Right lobe of liver (tissue), 6 donors: ENCODE measurements at regions not wholly inside any gene's neighbourhood (a gene's known extent, or its start where the extent isn't known, plus 50 kb on each side); places are given as distances from the start of the nearest gene placed in this dataset.

Source experiments
- ATAC-seq, 4 donors: fragments of 200-7000 bp; cut with Tn5 transposase; one replicate each; pipeline ENCODE4 v1.9.1; 2020; ENCODE audit warnings: mild to moderate bottlenecking in 4 of 4, moderate library complexity in 4 of 4
- DNase-seq, 3 donors: peaks; one replicate each; pipeline ENCODE4 v3.0.0-alpha.2; 2020
- H3K27ac ChIP-seq, 3 donors: fragments of 200-600 bp; one replicate each; pipeline ENCODE4 v1.8.0; 2022
- H3K27me3 ChIP-seq, 2 donors: fragments of 200-600 bp; one replicate each; pipeline ENCODE4 v1.8.0; 2022
- H3K36me3 ChIP-seq, 4 donors: fragments of 200-600 bp; sonication (generic) in 1 of 4; one replicate each; pipeline versions ENCODE4 v1.5.1 to v1.8.0; 2017 to 2022; ENCODE audit warnings: control low read depth in 1 of 4
- H3K4me1 ChIP-seq, 4 donors: fragments of 200-600 bp; sonication (generic) in 1 of 4; one replicate each; pipeline versions ENCODE4 v1.5.1 to v1.8.0; 2017 to 2022; ENCODE audit warnings: control low read depth in 1 of 4
- H3K4me3 ChIP-seq, 3 donors: fragments of 200-600 bp; one replicate each; pipeline ENCODE4 v1.8.0; 2022
- H3K9me3 ChIP-seq, 4 donors: fragments of 200-600 bp; sonication (generic) in 1 of 4; one replicate each; pipeline versions ENCODE4 v1.5.1 to v1.8.0; 2017 to 2022; ENCODE audit warnings: control low read depth in 1 of 4
- CTCF ChIP-seq, 4 donors: fragments of 200-600 bp in 3 of 4; fragments of 450-650 bp in 1 of 4; IDR thresholded peaks; one replicate each; pipeline versions ENCODE4 v1.5.1 to v1.8.0; 2016 to 2022; ENCODE audit warnings: antibody characterized with exemption in 4 of 4, mild to moderate bottlenecking in 2 of 4
- POLR2A ChIP-seq: fragments of 450-650 bp; IDR thresholded peaks from one replicate; pipeline ENCODE4 v1.6.1; 2017; ENCODE audit warnings: antibody characterized with exemption, mild to moderate bottlenecking
- WGBS: methylation state at CpG from one replicate; pipeline ENCODE4 v1.1.6; 2018; ENCODE audit warnings: low coverage, low lambda C conversion rate; ENCODE audit not compliant: insufficient coverage; ENCODE audit errors: missing lambda C conversion rate; 5-methylcytosine and 5-hydroxymethylcytosine counted together
- intact Hi-C, 2 donors: fragments of 100-400 bp; cut with DNase I; formaldehyde crosslinking; loops; one replicate each; pipeline versions ENCODE4 v1.11.2 to v1.14.1; 2022
- donor health status: DM: no; HTN: yes; CAD: no.
- donor health status: DM: no; HTN: no; CAD: no.
- donor health status: DM: no; HTN: no; CAD: no.
- donor health status: DM: no; HTN: yes; CAD: no.
- donor health status: DM: no; HTN: yes; CAD: no.

GRCh38 chr5:174426851-174427250, 297.5 kb upstream of the MSX2 start:
- H3K9me3 ChIP-seq, result no peaks in the 10 kb centered on the region
- no peaks in the 10 kb centered on the region for H3K27me3 ChIP-seq
- H3K27ac ChIP-seq, result no peak overlapping the region
- DNase-seq (no peak), ATAC-seq (no peak)
- H3K4me3 ChIP-seq, result no peak overlapping the region
- no peaks in the 10 kb centered on the region for H3K36me3 ChIP-seq
- 67% methylated on average over 4 of the region's 4 CpGs for WGBS
- TF ChIP-seq CTCF (IDR thresholded peaks at IDR 0.05) (no peak), POLR2A (no peak)
- intact Hi-C loops, result loop anchor here in 1 of 2 donors (10.0 kb wide), 1 partner anchor 368 kb away; no protein-coding TSS in a partner anchor
- H3K4me1 ChIP-seq, result no peaks in the 10 kb centered on the region

GRCh38 chr5:174427304-174427703, 297.1 kb upstream of the MSX2 start:
- ATAC-seq, result no peak
- Histone ChIP-seq H3K27ac (no peak overlapping the region), H3K4me3 (no peak overlapping the region), H3K4me1 (no peaks in the 10 kb centered on the region), H3K27me3 (no peaks in the 10 kb centered on the region), H3K36me3 (no peaks in the 10 kb centered on the region), H3K9me3 (no peaks in the 10 kb centered on the region)
- TF ChIP-seq CTCF (IDR thresholded peaks at IDR 0.05), result no peak
- no peak for TF ChIP-seq POLR2A
- WGBS, result 68% methylated on average over 5 of the region's 5 CpGs
- intact Hi-C loops, result loop anchor here in 1 of 2 donors (10.0 kb wide), 1 partner anchor 367 kb away; no protein-coding TSS in a partner anchor
- DNase-seq, result no peak

- Histone ChIP-seq H3K9me3 (no peaks in the 10 kb centered on the region), H3K27me3 (no peaks in the 10 kb centered on the region), H3K4me1 (no peaks in the 10 kb centered on the region), H3K36me3 (no peaks in the 10 kb centered on the region), H3K4me3 (no peak overlapping the region), H3K27ac (no peak overlapping the region)
- ATAC-seq, result no peak
- WGBS, result 60% methylated on average over 6 of the region's 6 CpGs
- TF ChIP-seq CTCF (IDR thresholded peaks at IDR 0.05), result no peak
- TF ChIP-seq POLR2A, result no peak
- intact Hi-C loops, result loop anchor here in 1 of 2 donors (10.0 kb wide), 1 partner anchor 366 kb away; no protein-coding TSS in a partner anchor
- DNase-seq, result no peak
These were observed 295.5 kb upstream of the MSX2 start for GRCh38 chr5:174428895-174429294.

- Histone ChIP-seq H3K27ac (no peak overlapping the region), H3K27me3 (no peaks in the 10 kb centered on the region), H3K4me3 (no peak overlapping the region), H3K36me3 (no peaks in the 10 kb centered on the region), H3K4me1 (no peaks in the 10 kb centered on the region), H3K9me3 (no peaks in the 10 kb centered on the region)
- ATAC-seq (no peak), DNase-seq (no peak)
- intact Hi-C loops, result no loop called here
- 57% methylated on average over 3 of the region's 3 CpGs for WGBS
- TF ChIP-seq CTCF (IDR thresholded peaks at IDR 0.05) (no peak), POLR2A (no peak)
These were observed 293.4 kb upstream of the MSX2 start for GRCh38 chr5:174430940-174431339.

- H3K4me1 ChIP-seq, result no peaks in the 10 kb centered on the region
- no peak overlapping the region for H3K4me3 ChIP-seq
- H3K9me3 ChIP-seq, result no peaks in the 10 kb centered on the region
- no peaks in the 10 kb centered on the region for H3K36me3 ChIP-seq
- ATAC-seq (no peak), DNase-seq (no peak)
- TF ChIP-seq POLR2A, result no peak
- TF ChIP-seq CTCF (IDR thresholded peaks at IDR 0.05), result no peak
- WGBS, result 76% methylated on average over 5 of the region's 7 CpGs
- H3K27me3 ChIP-seq, result no peaks in the 10 kb centered on the region
- intact Hi-C loops, result no loop called here
- no peak overlapping the region for H3K27ac ChIP-seq
These were observed 292.9 kb upstream of the MSX2 start for GRCh38 chr5:174431504-174431903.
